ENCODE measurements at regions not wholly inside any gene's neighbourhood (a gene's known extent, or its start where the extent isn't known, plus 50 kb on each side); places are given as distances from the start of the nearest gene placed in this dataset.

DNA sequence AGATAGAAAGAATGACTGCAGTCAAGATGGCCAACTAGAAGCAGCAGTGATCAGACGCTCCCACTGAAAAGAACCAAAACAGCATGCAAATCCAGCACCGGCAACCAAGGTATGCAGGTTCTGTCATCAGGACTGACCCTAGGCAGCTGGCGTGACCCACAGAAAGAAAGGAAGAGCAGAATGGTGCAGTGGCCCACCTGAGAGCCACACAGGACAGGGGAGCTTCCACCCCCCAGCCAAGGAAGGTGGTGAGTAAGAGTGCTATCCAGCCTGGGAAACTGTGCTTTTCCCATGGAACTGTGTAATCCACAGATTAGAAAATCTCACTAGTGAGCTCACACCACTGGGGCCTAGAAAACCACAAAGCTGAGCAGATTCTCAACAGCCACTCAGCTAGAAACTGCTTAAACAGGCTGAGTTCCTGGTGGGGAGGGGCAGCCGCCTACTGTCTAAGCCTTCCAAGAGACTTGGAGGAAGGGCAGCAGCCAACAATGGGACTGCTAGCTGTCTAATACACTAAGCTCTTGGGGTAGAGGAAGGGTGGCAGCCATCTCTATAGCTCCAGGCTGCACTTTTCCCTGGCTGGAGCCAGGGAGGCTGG, 127.9 kb downstream of the EVA1A start (continued):
- TF ChIP-seq, protein P1, sequence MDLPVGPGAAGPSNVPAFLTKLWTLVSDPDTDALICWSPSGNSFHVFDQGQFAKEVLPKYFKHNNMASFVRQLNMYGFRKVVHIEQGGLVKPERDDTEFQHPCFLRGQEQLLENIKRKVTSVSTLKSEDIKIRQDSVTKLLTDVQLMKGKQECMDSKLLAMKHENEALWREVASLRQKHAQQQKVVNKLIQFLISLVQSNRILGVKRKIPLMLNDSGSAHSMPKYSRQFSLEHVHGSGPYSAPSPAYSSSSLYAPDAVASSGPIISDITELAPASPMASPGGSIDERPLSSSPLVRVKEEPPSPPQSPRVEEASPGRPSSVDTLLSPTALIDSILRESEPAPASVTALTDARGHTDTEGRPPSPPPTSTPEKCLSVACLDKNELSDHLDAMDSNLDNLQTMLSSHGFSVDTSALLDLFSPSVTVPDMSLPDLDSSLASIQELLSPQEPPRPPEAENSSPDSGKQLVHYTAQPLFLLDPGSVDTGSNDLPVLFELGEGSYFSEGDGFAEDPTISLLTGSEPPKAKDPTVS (IDR thresholded peaks at IDR 0.05; ENCODE audit: low read depth, low read length): no peak
- no peak for TF ChIP-seq PML (IDR thresholded peaks at IDR 0.05; ENCODE audit: low read length)
- peak; percentile 89 for TF ChIP-seq SMAD1 (IDR thresholded peaks at IDR 0.05; ENCODE audit: low read depth, partially characterized antibody)
- TF ChIP-seq RBBP5 (conservative IDR thresholded peaks at IDR 0.05): no peak
- TF ChIP-seq RUNX3 (IDR thresholded peaks at IDR 0.05; ENCODE audit: low read length): peak; percentile 97
- no peak for TF ChIP-seq FOXK2 (IDR thresholded peaks at IDR 0.05)
- TF ChIP-seq, protein P2, sequence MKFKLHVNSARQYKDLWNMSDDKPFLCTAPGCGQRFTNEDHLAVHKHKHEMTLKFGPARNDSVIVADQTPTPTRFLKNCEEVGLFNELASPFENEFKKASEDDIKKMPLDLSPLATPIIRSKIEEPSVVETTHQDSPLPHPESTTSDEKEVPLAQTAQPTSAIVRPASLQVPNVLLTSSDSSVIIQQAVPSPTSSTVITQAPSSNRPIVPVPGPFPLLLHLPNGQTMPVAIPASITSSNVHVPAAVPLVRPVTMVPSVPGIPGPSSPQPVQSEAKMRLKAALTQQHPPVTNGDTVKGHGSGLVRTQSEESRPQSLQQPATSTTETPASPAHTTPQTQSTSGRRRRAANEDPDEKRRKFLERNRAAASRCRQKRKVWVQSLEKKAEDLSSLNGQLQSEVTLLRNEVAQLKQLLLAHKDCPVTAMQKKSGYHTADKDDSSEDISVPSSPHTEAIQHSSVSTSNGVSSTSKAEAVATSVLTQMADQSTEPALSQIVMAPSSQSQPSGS (IDR thresholded peaks at IDR 0.05; ENCODE audit: low read length): peak; percentile 98
- peak; percentile 98 for TF ChIP-seq IKZF2 (IDR thresholded peaks at IDR 0.05)
- TF ChIP-seq, protein P3, sequence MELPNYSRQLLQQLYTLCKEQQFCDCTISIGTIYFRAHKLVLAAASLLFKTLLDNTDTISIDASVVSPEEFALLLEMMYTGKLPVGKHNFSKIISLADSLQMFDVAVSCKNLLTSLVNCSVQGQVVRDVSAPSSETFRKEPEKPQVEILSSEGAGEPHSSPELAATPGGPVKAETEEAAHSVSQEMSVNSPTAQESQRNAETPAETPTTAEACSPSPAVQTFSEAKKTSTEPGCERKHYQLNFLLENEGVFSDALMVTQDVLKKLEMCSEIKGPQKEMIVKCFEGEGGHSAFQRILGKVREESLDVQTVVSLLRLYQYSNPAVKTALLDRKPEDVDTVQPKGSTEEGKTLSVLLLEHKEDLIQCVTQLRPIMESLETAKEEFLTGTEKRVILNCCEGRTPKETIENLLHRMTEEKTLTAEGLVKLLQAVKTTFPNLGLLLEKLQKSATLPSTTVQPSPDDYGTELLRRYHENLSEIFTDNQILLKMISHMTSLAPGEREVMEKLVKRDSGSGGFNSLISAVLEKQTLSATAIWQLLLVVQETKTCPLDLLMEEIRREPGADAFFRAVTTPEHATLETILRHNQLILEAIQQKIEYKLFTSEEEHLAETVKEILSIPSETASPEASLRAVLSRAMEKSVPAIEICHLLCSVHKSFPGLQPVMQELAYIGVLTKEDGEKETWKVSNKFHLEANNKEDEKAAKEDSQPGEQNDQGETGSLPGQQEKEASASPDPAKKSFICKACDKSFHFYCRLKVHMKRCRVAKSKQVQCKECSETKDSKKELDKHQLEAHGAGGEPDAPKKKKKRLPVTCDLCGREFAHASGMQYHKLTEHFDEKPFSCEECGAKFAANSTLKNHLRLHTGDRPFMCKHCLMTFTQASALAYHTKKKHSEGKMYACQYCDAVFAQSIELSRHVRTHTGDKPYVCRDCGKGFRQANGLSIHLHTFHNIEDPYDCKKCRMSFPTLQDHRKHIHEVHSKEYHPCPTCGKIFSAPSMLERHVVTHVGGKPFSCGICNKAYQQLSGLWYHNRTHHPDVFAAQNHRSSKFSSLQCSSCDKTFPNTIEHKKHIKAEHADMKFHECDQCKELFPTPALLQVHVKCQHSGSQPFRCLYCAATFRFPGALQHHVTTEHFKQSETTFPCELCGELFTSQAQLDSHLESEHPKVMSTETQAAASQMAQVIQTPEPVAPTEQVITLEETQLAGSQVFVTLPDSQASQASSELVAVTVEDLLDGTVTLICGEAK (IDR thresholded peaks at IDR 0.05; ENCODE audit: borderline replicate concordance): no peak
- TF ChIP-seq, protein P4, sequence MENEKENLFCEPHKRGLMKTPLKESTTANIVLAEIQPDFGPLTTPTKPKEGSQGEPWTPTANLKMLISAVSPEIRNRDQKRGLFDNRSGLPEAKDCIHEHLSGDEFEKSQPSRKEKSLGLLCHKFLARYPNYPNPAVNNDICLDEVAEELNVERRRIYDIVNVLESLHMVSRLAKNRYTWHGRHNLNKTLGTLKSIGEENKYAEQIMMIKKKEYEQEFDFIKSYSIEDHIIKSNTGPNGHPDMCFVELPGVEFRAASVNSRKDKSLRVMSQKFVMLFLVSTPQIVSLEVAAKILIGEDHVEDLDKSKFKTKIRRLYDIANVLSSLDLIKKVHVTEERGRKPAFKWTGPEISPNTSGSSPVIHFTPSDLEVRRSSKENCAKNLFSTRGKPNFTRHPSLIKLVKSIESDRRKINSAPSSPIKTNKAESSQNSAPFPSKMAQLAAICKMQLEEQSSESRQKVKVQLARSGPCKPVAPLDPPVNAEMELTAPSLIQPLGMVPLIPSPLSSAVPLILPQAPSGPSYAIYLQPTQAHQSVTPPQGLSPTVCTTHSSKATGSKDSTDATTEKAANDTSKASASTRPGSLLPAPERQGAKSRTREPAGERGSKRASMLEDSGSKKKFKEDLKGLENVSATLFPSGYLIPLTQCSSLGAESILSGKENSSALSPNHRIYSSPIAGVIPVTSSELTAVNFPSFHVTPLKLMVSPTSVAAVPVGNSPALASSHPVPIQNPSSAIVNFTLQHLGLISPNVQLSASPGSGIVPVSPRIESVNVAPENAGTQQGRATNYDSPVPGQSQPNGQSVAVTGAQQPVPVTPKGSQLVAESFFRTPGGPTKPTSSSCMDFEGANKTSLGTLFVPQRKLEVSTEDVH (IDR thresholded peaks at IDR 0.05; ENCODE audit: low read depth, partially characterized antibody): no peak
- TF ChIP-seq SPI1 (IDR thresholded peaks at IDR 0.05; ENCODE audit: borderline replicate concordance, insufficient read depth, low read depth, low read length): no peak
- no peak for TF ChIP-seq NR2C1 (IDR thresholded peaks at IDR 0.05)
- peak; percentile 93 for TF ChIP-seq NBN (IDR thresholded peaks at IDR 0.05)
- peak; percentile 31; the same call in 1 of the 2 replicates for TF ChIP-seq MEF2A (IDR thresholded peaks at IDR 0.05; ENCODE audit: insufficient read depth, low read depth, low read length)
- peak; percentile 88 for TF ChIP-seq MTA2 (IDR thresholded peaks at IDR 0.05; ENCODE audit: low read depth)
- peak; percentile 72; the same call in 1 of the 2 replicates for TF ChIP-seq ZNF207 (IDR thresholded peaks at IDR 0.05; ENCODE audit: borderline replicate concordance)
- peak; percentile 84 for TF ChIP-seq NR2F1 (conservative IDR thresholded peaks at IDR 0.05)
- TF ChIP-seq, protein P5, sequence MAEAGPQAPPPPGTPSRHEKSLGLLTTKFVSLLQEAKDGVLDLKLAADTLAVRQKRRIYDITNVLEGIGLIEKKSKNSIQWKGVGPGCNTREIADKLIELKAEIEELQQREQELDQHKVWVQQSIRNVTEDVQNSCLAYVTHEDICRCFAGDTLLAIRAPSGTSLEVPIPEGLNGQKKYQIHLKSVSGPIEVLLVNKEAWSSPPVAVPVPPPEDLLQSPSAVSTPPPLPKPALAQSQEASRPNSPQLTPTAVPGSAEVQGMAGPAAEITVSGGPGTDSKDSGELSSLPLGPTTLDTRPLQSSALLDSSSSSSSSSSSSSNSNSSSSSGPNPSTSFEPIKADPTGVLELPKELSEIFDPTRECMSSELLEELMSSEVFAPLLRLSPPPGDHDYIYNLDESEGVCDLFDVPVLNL (IDR thresholded peaks at IDR 0.05; ENCODE audit: low read depth, low read length): no peak
- no peak for TF ChIP-seq PAX8 (IDR thresholded peaks at IDR 0.05)
- TF ChIP-seq NRF1 (conservative IDR thresholded peaks at IDR 0.05; ENCODE audit: low read depth, low read length): no peak

Measured in GM12878 (cell line).